ENCODE measurements at regions not wholly inside any gene's neighbourhood (a gene's known extent, or its start where the extent isn't known, plus 50 kb on each side); places are given as distances from the start of the nearest gene placed in this dataset.

DNA sequence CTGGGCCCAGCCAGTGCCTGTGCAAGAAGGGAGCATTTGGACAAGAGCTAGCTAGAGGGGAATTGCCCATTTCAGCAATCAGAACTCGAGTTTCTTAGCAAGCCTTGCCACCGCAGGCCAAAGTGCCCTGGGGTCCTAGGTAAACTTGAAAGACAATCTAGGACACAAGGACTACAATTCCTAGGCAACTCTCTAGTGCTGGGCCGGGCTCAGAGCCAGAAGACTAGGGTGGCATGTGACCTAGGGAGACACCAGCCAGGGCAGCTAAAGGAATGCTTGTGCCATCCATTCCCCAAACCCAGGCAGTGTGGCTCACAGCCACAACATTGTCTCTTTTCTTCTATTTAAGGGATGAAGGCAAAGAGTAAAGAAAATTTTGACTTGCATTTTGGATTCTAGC, 205.0 kb downstream of the BMP4 start:
- TF ChIP-seq, protein P1, sequence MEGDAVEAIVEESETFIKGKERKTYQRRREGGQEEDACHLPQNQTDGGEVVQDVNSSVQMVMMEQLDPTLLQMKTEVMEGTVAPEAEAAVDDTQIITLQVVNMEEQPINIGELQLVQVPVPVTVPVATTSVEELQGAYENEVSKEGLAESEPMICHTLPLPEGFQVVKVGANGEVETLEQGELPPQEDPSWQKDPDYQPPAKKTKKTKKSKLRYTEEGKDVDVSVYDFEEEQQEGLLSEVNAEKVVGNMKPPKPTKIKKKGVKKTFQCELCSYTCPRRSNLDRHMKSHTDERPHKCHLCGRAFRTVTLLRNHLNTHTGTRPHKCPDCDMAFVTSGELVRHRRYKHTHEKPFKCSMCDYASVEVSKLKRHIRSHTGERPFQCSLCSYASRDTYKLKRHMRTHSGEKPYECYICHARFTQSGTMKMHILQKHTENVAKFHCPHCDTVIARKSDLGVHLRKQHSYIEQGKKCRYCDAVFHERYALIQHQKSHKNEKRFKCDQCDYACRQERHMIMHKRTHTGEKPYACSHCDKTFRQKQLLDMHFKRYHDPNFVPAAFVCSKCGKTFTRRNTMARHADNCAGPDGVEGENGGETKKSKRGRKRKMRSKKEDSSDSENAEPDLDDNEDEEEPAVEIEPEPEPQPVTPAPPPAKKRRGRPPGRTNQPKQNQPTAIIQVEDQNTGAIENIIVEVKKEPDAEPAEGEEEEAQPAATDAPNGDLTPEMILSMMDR (IDR thresholded peaks at IDR 0.05) = no peak
- Histone ChIP-seq H3K9me3 (no peaks in the 10 kb centered on the region), H3K27ac (no peak overlapping the region)

DNA sequence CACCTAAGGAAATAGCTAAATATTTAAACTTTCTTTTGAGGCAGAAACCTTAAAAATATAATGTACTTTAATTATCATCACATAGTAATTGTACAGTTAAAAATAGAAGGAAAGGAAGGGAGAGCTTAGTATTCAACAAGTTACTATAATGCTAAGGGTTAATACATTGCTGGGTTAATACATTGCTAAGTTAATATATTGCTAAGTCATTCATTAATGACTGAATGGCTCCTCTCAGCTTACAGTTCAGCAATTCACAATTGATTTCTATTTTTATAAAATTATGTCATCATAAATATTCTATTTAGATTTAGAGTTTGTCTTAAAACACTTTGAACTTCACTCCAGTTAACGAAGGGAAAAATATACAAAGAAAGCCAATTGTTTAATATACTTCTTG, 207.9 kb downstream of the BMP4 start:
- Histone ChIP-seq H3K27me3 (no peaks in the 10 kb centered on the region), H3K27ac (no peak overlapping the region), H3K36me3 (no peaks in the 10 kb centered on the region), H3K4me1 (ENCODE audit: control insufficient read depth in 1 of 2, insufficient read depth in 1 of 2, low read depth in 1 of 2, low read length in 1 of 2) (no peaks in the 10 kb centered on the region), H3K4me3 (ENCODE audit: low read depth in 1 of 2, low read length in 1 of 2) (no peak overlapping the region), H3K9me3 (no peaks in the 10 kb centered on the region)
- TF ChIP-seq, protein P1 (IDR thresholded peaks at IDR 0.05) = no peak

More for the DNA sequence above, 205.0 kb downstream of the BMP4 start:
- H3K4me1 ChIP-seq (ENCODE audit: control insufficient read depth in 1 of 2, insufficient read depth in 1 of 2, low read depth in 1 of 2, low read length in 1 of 2) = no peaks in the 10 kb centered on the region
- H3K27me3 ChIP-seq = no peaks in the 10 kb centered on the region
- no peaks in the 10 kb centered on the region for H3K36me3 ChIP-seq
- H3K4me3 ChIP-seq (ENCODE audit: low read depth in 1 of 2, low read length in 1 of 2) = no peak overlapping the region

DNA sequence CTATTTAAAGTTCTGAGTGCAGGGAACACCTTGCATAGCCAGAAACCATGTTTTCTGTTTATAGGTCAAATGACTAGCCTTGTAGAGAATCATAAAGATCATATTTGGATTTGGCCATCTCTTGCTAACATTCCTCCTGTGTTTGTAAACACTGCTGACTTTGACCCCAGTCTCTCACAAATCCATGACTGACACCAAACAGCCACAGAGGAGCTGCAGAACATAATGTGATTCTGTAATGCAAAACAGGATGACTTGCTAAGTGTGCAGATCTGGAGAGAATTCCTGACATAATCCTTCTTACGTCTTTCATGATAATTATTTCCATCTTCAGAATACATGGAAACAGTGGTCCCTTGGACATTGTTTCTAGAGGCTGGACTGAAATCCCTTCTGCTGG, 211.8 kb downstream of the BMP4 start:
- TF ChIP-seq, protein P1 (IDR thresholded peaks at IDR 0.05) = no peak
- Histone ChIP-seq H3K27me3 (no peaks in the 10 kb centered on the region), H3K27ac (no peak overlapping the region), H3K36me3 (no peaks in the 10 kb centered on the region), H3K9me3 (no peaks in the 10 kb centered on the region), H3K4me1 (ENCODE audit: control insufficient read depth in 1 of 2, insufficient read depth in 1 of 2, low read depth in 1 of 2, low read length in 1 of 2) (no peaks in the 10 kb centered on the region), H3K4me3 (ENCODE audit: low read depth in 1 of 2, low read length in 1 of 2) (no peak overlapping the region)

DNA sequence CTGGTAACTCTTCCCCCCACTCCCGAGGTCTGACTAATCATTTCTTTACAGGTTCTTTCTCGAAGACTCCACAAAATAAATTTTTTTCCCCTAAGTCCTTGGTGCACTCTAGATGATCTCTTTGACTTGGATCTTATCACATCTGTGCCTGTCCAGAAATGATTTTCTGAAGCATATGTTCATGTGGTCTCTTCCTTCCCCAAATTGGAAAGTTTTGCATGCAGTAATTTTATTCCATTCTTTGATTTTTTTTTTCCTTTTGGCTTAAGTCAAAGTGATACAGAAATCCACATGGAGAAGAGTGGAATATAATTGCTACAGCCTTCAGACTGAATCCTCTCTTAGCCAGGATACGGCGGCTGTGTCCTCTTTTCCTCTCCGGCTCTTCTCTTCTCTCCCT, 213.3 kb downstream of the BMP4 start:
- Histone ChIP-seq H3K4me3 (ENCODE audit: low read depth in 1 of 2, low read length in 1 of 2) (no peak overlapping the region), H3K9me3 (no peaks in the 10 kb centered on the region), H3K4me1 (ENCODE audit: control insufficient read depth in 1 of 2, insufficient read depth in 1 of 2, low read depth in 1 of 2, low read length in 1 of 2) (no peaks in the 10 kb centered on the region), H3K27me3 (no peaks in the 10 kb centered on the region), H3K36me3 (no peaks in the 10 kb centered on the region), H3K27ac (no peak overlapping the region)
- TF ChIP-seq, protein P1 (IDR thresholded peaks at IDR 0.05) = no peak

DNA sequence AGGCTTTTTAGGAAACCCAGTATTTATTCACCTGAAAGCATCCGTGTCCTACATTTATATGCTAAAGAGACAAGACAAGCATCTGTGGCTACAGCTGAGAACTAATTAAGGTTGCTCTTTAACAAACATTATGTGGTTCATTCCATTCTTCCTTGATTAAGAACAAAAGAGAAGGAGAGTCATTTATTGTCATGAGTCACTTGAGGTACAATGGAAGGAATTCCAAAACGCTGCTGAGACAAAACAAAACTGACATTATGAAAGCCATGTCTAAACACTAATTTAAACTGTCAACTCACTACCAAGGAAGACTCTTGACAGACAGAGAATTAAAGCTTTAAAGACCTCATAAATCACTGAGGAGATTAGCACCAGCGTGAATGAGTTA, 214.4 kb downstream of the BMP4 start:
- no peaks in the 10 kb centered on the region for H3K27me3 ChIP-seq
- H3K9me3 ChIP-seq = no peaks in the 10 kb centered on the region
- TF ChIP-seq, protein P1 (IDR thresholded peaks at IDR 0.05) = no peak
- H3K27ac ChIP-seq = no peak overlapping the region
- H3K4me1 ChIP-seq (ENCODE audit: control insufficient read depth in 1 of 2, insufficient read depth in 1 of 2, low read depth in 1 of 2, low read length in 1 of 2) = no peaks in the 10 kb centered on the region
- no peak overlapping the region for H3K4me3 ChIP-seq (ENCODE audit: low read depth in 1 of 2, low read length in 1 of 2)
- no peaks in the 10 kb centered on the region for H3K36me3 ChIP-seq

Measured in neutrophil (primary cell).